HepG2 (cell line): ENCODE measurements at regions not wholly inside any gene's neighbourhood (a gene's known extent, or its start where the extent isn't known, plus 50 kb on each side); places are given as distances from the start of the nearest gene placed in this dataset.

Experiments
- ATAC-seq: fragments of 200-7000 bp; cut with Tn5 transposase; 3 replicates; pipeline ENCODE4 v1.9.1; 2020; ENCODE audit warnings: mild to moderate bottlenecking, moderate library complexity
- BruUV-seq: library from RNA; stranded (reverse); fragments of 400-500 nt; replicated peaks from 2 replicates; lab custom pipeline; 2021; lab: Mats Ljungman, UMichigan
- CTCF ChIA-PET: fragments of 300-600 bp; formaldehyde crosslinking; extraction: SDS; loops from one replicate; lab custom pipeline; 2021; ENCODE audit warnings: low total read pairs, inconsistent platforms, low intra/inter-chr PET ratio; lab: Yijun Ruan, JAX
- POLR2A ChIA-PET: fragments of 350-600 bp; sonication (Branson Sonifier 250); formaldehyde crosslinking; loops from one replicate; lab custom pipeline; 2020; ENCODE audit warnings: antibody characterized with exemption, inconsistent platforms; lab: Yijun Ruan, JAX
- DNase-seq: peaks from one replicate; pipeline ENCODE4 v3.0.0-alpha.2; 2015; ENCODE audit warnings: low spot score
- FAIRE-seq: peaks from 3 replicates; lab custom pipeline; 2011; peaks lifted over from hg19 to GRCh38; lab: Jason Lieb, UNC
- H2AFZ ChIP-seq: one replicate; pipeline ENCODE4 v1.6.1; 2011; ENCODE audit warnings: low read length, inconsistent platforms
- H3K27ac ChIP-seq: fragments of 300-600 bp; 3 replicates; pipeline ENCODE4 v1.8.0; 2011; ENCODE audit warnings: mixed run types, mild to moderate bottlenecking, mixed read lengths, low read length, inconsistent platforms; ENCODE audit not compliant: insufficient read depth; ENCODE audit errors: extremely low read length
- H3K27me3 ChIP-seq, 2 experiments: fragments of 200-600 bp in 1 of 2; 2 replicates in 1 of 2; 3 replicates in 1 of 2; pipeline versions ENCODE4 v1.6.0 to v1.8.0; 2011; ENCODE audit warnings: low read length in 2 of 2, mild to moderate bottlenecking in 2 of 2, moderate library complexity in 2 of 2, inconsistent platforms in 1 of 2; ENCODE audit not compliant: insufficient read depth in 2 of 2, control insufficient read depth in 1 of 2
- H3K36me3 ChIP-seq, 2 experiments: fragments of 200-600 bp in 1 of 2; replicated peaks in 1 of 2; 2 replicates in 1 of 2; 3 replicates in 1 of 2; pipeline versions ENCODE4 v1.5.1 to v1.8.0; 2011; ENCODE audit warnings: low read length in 2 of 2, inconsistent platforms in 1 of 2; ENCODE audit not compliant: insufficient read depth in 2 of 2, control insufficient read depth in 1 of 2
- H3K4me1 ChIP-seq: 2 replicates; pipeline ENCODE4 v1.5.1; 2012; ENCODE audit warnings: low read length, inconsistent platforms; ENCODE audit not compliant: insufficient read depth
- H3K4me2 ChIP-seq: 2 replicates; pipeline ENCODE4 v1.6.0; 2011; ENCODE audit warnings: low read depth, low read length, inconsistent platforms
- H3K4me3 ChIP-seq, 3 experiments: fragments of 200-600 bp in 1 of 3; sonication (generic), shearing (Covaris generic) in 1 of 3; replicated peaks in 1 of 3; 2 replicates each; pipeline ENCODE4 v1.5.1; 2011 to 2016; ENCODE audit warnings: low read length in 3 of 3, inconsistent platforms in 2 of 3, low read depth in 2 of 3, mild to moderate bottlenecking in 2 of 3, control low read depth in 1 of 3, mixed read lengths in 1 of 3; ENCODE audit not compliant: insufficient read depth in 1 of 3
- H3K79me2 ChIP-seq: one replicate; pipeline ENCODE4 v1.6.1; 2011; ENCODE audit warnings: low read length, inconsistent platforms; ENCODE audit not compliant: insufficient read depth
- H3K9ac ChIP-seq: 2 replicates; pipeline ENCODE4 v1.6.0; 2011; ENCODE audit warnings: mild to moderate bottlenecking, low read depth, low read length, inconsistent platforms; ENCODE audit not compliant: insufficient read depth
- H3K9me3 ChIP-seq: 2 replicates; pipeline ENCODE4 v1.5.1; 2012; ENCODE audit warnings: mild to moderate bottlenecking, low read length
- H4K20me1 ChIP-seq: 2 replicates; pipeline ENCODE4 v1.6.0; 2011; ENCODE audit warnings: inconsistent platforms, mild to moderate bottlenecking, low read length, moderate library complexity; ENCODE audit not compliant: insufficient read depth
- HNRNPK ChIP-seq: fragments of 200-400 bp; formaldehyde crosslinking; IDR thresholded peaks from 2 replicates; pipeline ENCODE4 v1.6.1; 2018; ENCODE audit warnings: low read length, low read depth, moderate library complexity, mild to moderate bottlenecking; ENCODE audit not compliant: poor library complexity, severe bottlenecking
- ISL2 ChIP-seq: sonication (generic); formaldehyde crosslinking; IDR thresholded peaks from 2 replicates; pipeline ENCODE4 v1.5.0; 2020; ENCODE audit warnings: missing genetic modification reagents
- KDM6A ChIP-seq: IDR thresholded peaks from 2 replicates; pipeline ENCODE4 v1.6.1; 2016; ENCODE audit warnings: low read depth
- RFX1 ChIP-seq: fragments of 450-650 bp; IDR thresholded peaks from 2 replicates; pipeline ENCODE4 v1.6.1; 2017
- RFX3 ChIP-seq: IDR thresholded peaks from 2 replicates; pipeline ENCODE4 v1.6.1; 2016; ENCODE audit warnings: missing biosample characterization, missing genetic modification reagents
- WGBS: methylation state at CpG from one replicate; pipeline ENCODE4 v1.1.6; 2017; ENCODE audit warnings: low lambda C conversion rate; 5-methylcytosine and 5-hydroxymethylcytosine counted together
- in situ Hi-C: cut with HindIII; loops from 2 replicates; pipeline ENCODE4 v1.10.0; 2017; ENCODE audit warnings: low pct_unique_long_range_greater_than_20kb; ENCODE audit not compliant: extremely low pct_ligation_motif_present
- intact Hi-C: fragments of 100-400 bp; cut with micrococcal nuclease; formaldehyde crosslinking; loops from one replicate; pipeline ENCODE4 v1.10.0; 2022; ENCODE audit not compliant: unreplicated experiment
- TF ChIP-seq, protein P1 (sequence below): sonication (generic); formaldehyde crosslinking; IDR thresholded peaks from 2 replicates; pipeline ENCODE4 v1.4.0; 2020; ENCODE audit warnings: missing genetic modification reagents, mild to moderate bottlenecking, borderline replicate concordance
- TF ChIP-seq, protein P2 (sequence below): sonication (generic); formaldehyde crosslinking; IDR thresholded peaks from 2 replicates; pipeline ENCODE4 v1.4.0; 2020; ENCODE audit warnings: mild to moderate bottlenecking, missing genetic modification reagents
- TF ChIP-seq, protein P3 (sequence below): sonication (generic); formaldehyde crosslinking; conservative IDR thresholded peaks from 2 replicates; pipeline ENCODE4 v1.5.0; 2020; ENCODE audit warnings: missing genetic modification reagents

DNA sequence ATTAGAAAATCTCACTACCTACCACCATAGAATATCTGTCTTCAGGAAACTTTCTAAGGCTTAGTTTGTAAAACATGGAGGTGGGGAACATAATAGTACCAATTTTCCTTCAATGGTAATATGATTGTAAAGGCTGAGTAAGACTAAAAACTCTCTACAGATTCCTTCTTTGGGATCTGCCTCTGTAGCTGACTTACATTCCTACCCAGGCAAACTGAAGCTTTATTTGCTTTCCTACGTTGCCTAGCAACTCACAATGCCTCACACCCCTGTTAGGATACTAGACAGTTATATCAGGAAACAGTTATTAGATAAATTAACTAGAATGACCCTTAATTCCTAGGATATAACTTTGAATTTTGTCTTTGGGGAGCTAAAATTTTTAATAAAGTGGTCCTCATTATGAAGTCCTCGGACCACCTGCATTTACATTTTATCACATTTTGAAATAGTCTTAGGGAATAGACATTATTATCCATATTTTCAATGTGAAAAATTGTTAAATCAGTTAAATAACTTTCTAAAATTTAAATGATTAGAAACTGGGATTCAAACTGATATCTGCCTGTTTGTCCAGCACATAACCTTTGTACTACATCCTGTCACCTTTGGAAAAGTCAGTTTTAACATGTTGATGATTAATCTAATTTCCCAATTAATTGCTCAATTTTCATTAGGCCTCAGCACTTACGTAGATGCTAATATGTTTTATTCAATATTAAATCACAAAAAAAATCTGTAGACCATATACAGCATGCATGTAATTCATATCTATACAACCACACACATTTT, 591.4 kb downstream of the RNF144B start:
- POLR2A ChIA-PET: no interaction called here
- BruUV-seq: no TSS peak
- no peak for FAIRE-seq
- Histone ChIP-seq H3K36me3 (no peaks in the 10 kb centered on the region), H3K27me3 (no peaks in the 10 kb centered on the region), H3K27ac (no peak overlapping the region), H3K4me3 (no peak overlapping the region), H2AFZ (no peak overlapping the region), H3K9me3 (peaks cover 4% of the 10 kb centered on the region; the same call in 1 of the 2 replicates), H3K79me2 (no peaks in the 10 kb centered on the region), H4K20me1 (no peaks in the 10 kb centered on the region), H3K9ac (no peak overlapping the region), H3K4me2 (no peak overlapping the region), H3K4me1 (no peaks in the 10 kb centered on the region)
- in situ Hi-C loops (no loop called here), intact Hi-C loops (no loop called here)
- DNase-seq: peak; percentile 29
- TF ChIP-seq, protein P1, sequence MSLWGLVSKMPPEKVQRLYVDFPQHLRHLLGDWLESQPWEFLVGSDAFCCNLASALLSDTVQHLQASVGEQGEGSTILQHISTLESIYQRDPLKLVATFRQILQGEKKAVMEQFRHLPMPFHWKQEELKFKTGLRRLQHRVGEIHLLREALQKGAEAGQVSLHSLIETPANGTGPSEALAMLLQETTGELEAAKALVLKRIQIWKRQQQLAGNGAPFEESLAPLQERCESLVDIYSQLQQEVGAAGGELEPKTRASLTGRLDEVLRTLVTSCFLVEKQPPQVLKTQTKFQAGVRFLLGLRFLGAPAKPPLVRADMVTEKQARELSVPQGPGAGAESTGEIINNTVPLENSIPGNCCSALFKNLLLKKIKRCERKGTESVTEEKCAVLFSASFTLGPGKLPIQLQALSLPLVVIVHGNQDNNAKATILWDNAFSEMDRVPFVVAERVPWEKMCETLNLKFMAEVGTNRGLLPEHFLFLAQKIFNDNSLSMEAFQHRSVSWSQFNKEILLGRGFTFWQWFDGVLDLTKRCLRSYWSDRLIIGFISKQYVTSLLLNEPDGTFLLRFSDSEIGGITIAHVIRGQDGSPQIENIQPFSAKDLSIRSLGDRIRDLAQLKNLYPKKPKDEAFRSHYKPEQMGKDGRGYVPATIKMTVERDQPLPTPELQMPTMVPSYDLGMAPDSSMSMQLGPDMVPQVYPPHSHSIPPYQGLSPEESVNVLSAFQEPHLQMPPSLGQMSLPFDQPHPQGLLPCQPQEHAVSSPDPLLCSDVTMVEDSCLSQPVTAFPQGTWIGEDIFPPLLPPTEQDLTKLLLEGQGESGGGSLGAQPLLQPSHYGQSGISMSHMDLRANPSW (CRISPR knock-in tag): no peak
- peak; percentile 23; the same call in 1 of the 2 replicates for TF ChIP-seq RFX1
- 0 out of 2 replicates have a peak, but pooled peaks have one; percentile 44 for TF ChIP-seq RFX3 (CRISPR knock-in tag)
- TF ChIP-seq HNRNPK: no peak
- ATAC-seq: peak; percentile 74
- CTCF ChIA-PET: no interaction called here
- WGBS: 0% methylated on average over 3 of the region's 3 CpGs

DNA sequence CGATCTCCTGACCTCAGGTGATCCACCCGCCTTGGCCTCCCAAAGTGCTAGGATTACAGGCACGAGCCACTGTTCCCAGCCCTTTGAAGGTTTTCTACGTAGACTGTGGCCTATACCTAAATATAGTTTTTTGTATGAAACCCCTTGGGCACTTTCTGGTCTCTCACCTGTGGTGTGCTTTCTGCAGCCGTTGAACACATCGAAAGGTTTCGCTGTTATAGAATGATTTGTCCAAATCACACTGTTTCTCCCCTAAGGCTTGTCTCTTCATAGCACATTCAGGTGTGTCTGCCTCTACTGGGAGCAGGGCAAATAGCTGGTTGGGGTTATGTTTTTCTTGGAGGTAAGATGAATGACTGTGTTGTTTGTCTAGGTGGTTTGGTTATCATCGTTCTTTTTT, 597.9 kb downstream of the RNF144B start:
- TF ChIP-seq, protein P2, sequence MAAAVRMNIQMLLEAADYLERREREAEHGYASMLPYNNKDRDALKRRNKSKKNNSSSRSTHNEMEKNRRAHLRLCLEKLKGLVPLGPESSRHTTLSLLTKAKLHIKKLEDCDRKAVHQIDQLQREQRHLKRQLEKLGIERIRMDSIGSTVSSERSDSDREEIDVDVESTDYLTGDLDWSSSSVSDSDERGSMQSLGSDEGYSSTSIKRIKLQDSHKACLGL (CRISPR knock-in tag): no peak
- no peak for TF ChIP-seq ISL2 (CRISPR knock-in tag)
- TF ChIP-seq KDM6A (CRISPR knock-in tag): no peak
- TF ChIP-seq, protein P3, sequence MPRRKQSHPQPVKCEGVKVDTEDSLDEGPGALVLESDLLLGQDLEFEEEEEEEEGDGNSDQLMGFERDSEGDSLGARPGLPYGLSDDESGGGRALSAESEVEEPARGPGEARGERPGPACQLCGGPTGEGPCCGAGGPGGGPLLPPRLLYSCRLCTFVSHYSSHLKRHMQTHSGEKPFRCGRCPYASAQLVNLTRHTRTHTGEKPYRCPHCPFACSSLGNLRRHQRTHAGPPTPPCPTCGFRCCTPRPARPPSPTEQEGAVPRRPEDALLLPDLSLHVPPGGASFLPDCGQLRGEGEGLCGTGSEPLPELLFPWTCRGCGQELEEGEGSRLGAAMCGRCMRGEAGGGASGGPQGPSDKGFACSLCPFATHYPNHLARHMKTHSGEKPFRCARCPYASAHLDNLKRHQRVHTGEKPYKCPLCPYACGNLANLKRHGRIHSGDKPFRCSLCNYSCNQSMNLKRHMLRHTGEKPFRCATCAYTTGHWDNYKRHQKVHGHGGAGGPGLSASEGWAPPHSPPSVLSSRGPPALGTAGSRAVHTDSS (CRISPR knock-in tag): no peak
- CTCF ChIA-PET: no interaction called here
- ATAC-seq (no peak), DNase-seq (no peak), FAIRE-seq (no peak)
- POLR2A ChIA-PET: no interaction called here
- 18% methylated on average over 8 of the region's 8 CpGs for WGBS
- Histone ChIP-seq H2AFZ (no peak overlapping the region), H3K27ac (no peak overlapping the region), H3K9ac (no peak overlapping the region), H3K4me3 (no peak overlapping the region), H4K20me1 (no peaks in the 10 kb centered on the region), H3K4me2 (no peak overlapping the region), H3K9me3 (no peaks in the 10 kb centered on the region), H3K4me1 (no peaks in the 10 kb centered on the region), H3K36me3 (no peaks in the 10 kb centered on the region), H3K79me2 (no peaks in the 10 kb centered on the region), H3K27me3 (no peaks in the 10 kb centered on the region)
- BruUV-seq: no TSS peak
- in situ Hi-C loops (no loop called here), intact Hi-C loops (no loop called here)
